ENCODE measurements at regions not wholly inside any gene's neighbourhood (a gene's known extent, or its start where the extent isn't known, plus 50 kb on each side); places are given as distances from the start of the nearest gene placed in this dataset.

DNA sequence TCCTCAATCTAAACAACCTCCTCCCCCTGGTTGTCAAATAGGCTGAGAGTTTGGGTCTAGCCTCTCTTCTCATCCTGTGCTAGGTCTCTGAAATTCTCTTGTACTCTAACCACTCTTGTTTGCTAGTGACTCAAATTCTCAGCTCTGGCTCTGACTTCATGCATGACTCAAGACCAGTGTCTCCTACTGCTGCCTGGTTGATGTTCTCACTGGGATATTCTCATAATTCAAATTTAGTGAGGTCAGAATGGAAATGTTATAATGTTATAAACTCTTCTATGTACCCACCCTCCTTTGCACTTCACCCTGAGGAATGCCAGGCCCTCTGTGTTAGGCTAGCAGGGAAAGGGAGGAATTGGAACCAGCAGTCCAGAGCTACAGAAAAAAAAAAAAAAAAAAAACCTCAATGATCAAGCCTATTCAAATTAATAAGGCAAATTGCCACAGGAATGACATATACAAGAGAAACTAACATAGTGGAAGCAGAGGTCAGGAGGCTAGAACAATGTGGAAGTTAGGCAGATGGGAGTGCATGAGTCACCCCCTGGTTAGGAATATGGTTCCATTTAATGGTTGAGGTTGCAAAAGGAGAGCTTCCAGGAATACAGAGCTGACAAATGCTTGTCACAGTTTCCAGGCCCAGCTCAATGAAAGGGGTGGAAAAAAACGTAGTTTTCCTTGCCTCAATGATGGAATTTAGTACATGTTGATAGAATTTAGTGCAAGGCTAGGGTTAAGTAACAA, 459.5 kb downstream of the RMST start:
- no peak overlapping the region for H2BK20ac ChIP-seq (ENCODE audit: low read depth, low read length, poor library complexity, severe bottlenecking)
- H2BK120ac ChIP-seq (ENCODE audit: low read depth, low read length, poor library complexity, severe bottlenecking): no peak overlapping the region
- no peaks in the 10 kb centered on the region for H3K79me2 ChIP-seq (ENCODE audit: insufficient read depth, low read length)
- H4K20me1 ChIP-seq (ENCODE audit: control insufficient read depth, insufficient read depth, insufficient read length): no peaks in the 10 kb centered on the region
- H3K56ac ChIP-seq (ENCODE audit: insufficient read length, low read depth, low read length): no peak overlapping the region
- H3K4me2 ChIP-seq (ENCODE audit: insufficient read depth, insufficient read length, low read length): no peak overlapping the region
- H3K4me3 Mint-ChIP-seq: no peak overlapping the region
- no peak overlapping the region for H3K4ac ChIP-seq (ENCODE audit: low read depth, low read length)
- WGBS (ENCODE audit: extremely low coverage, insufficient read length, low lambda C conversion rate): no CpG with 5 or more reads among the region's 1 CpG
- no peak overlapping the region for H3K27ac ChIP-seq (ENCODE audit: insufficient read length, low read depth, low read length)
- no peak overlapping the region for H4K8ac ChIP-seq (replicated peaks; ENCODE audit: insufficient read length, low read depth, low read length)
- no peaks in the 10 kb centered on the region for H3K4me1 ChIP-seq (ENCODE audit: insufficient read depth, low read length)
- H3K9me3 ChIP-seq (ENCODE audit: control insufficient read depth, low read depth, low read length): no peaks in the 10 kb centered on the region
- no peak for DNase-seq
- no peaks in the 10 kb centered on the region for H3K4me1 Mint-ChIP-seq
- H3K36me3 Mint-ChIP-seq (ENCODE audit: insufficient read depth in 1 of 3, low read depth in 3 of 3): no peaks in the 10 kb centered on the region
- no peak overlapping the region for H3K14ac ChIP-seq (ENCODE audit: insufficient read depth, low read length)
- H3T11ph ChIP-seq (ENCODE audit: low read length): no peak overlapping the region
- TF ChIP-seq, protein P1, sequence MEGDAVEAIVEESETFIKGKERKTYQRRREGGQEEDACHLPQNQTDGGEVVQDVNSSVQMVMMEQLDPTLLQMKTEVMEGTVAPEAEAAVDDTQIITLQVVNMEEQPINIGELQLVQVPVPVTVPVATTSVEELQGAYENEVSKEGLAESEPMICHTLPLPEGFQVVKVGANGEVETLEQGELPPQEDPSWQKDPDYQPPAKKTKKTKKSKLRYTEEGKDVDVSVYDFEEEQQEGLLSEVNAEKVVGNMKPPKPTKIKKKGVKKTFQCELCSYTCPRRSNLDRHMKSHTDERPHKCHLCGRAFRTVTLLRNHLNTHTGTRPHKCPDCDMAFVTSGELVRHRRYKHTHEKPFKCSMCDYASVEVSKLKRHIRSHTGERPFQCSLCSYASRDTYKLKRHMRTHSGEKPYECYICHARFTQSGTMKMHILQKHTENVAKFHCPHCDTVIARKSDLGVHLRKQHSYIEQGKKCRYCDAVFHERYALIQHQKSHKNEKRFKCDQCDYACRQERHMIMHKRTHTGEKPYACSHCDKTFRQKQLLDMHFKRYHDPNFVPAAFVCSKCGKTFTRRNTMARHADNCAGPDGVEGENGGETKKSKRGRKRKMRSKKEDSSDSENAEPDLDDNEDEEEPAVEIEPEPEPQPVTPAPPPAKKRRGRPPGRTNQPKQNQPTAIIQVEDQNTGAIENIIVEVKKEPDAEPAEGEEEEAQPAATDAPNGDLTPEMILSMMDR (conservative IDR thresholded peaks at IDR 0.05): no peak
- H2BK5ac ChIP-seq (ENCODE audit: insufficient read length, low read length): no peak overlapping the region
- H3K9me3 Mint-ChIP-seq: no peaks in the 10 kb centered on the region
- no peak overlapping the region for H2AFZ ChIP-seq (ENCODE audit: low read length)
- no peak overlapping the region for H2BK15ac ChIP-seq (ENCODE audit: low read depth, low read length)
- H3K9ac ChIP-seq (ENCODE audit: extremely low read depth, insufficient read length, low read length): no peak overlapping the region
- H4K5ac ChIP-seq (ENCODE audit: insufficient read length, low read depth, low read length): no peak overlapping the region
- no peak overlapping the region for H4K91ac ChIP-seq (ENCODE audit: insufficient read length, low read depth, low read length)
- H2BK12ac ChIP-seq (ENCODE audit: insufficient read length, low read depth, low read length): no peak overlapping the region
- H3K18ac ChIP-seq (ENCODE audit: insufficient read length, low read depth, low read length): no peak overlapping the region
- H3K27ac Mint-ChIP-seq: no peak overlapping the region; a peak in 1 of 7 replicates
- H2AK5ac ChIP-seq (ENCODE audit: insufficient read length, low read length): no peak overlapping the region
- H3K79me1 ChIP-seq (ENCODE audit: insufficient read depth, low read depth, low read length, poor library complexity, severe bottlenecking): no peaks in the 10 kb centered on the region
- no peaks in the 10 kb centered on the region for H3K27me3 ChIP-seq (ENCODE audit: insufficient read depth, low read length)
- no peaks in the 10 kb centered on the region for H3K23me2 ChIP-seq (ENCODE audit: insufficient read length, low read depth, low read length, poor library complexity, severe bottlenecking)
- no peak overlapping the region for H3K23ac ChIP-seq (ENCODE audit: insufficient read length, low read depth, low read length)
- no peaks in the 10 kb centered on the region for H3K27me3 Mint-ChIP-seq (ENCODE audit: low read depth)

Data from H9 (cell line).